LHCN-M2 (cell line): ENCODE measurements at regions not wholly inside any gene's neighbourhood (a gene's known extent, or its start where the extent isn't known, plus 50 kb on each side); places are given as distances from the start of the nearest gene placed in this dataset.

Source experiments
- DNase-seq: peaks from one replicate; pipeline ENCODE4 v3.0.0-alpha.2; 2012; ENCODE audit warnings: low read depth

- peak; percentile 93 for DNase-seq
Observed at GRCh38 chr12:90260136-90260535, 551.5 kb upstream of the ATP2B1 start.

GRCh38 chr12:90257927-90258624 is 549.4 kb upstream of the ATP2B1 start:
- DNase-seq = no peak

- no peak for DNase-seq
Observed at GRCh38 chr12:90254796-90255195, 546.2 kb upstream of the ATP2B1 start.

GRCh38 chr12:90253674-90254181 is 545.1 kb upstream of the ATP2B1 start:
- peak; percentile 100 for DNase-seq

GRCh38 chr12:90253136-90253535 is 544.5 kb upstream of the ATP2B1 start:
- DNase-seq = no peak

- DNase-seq = peak; percentile 82
Observed at GRCh38 chr12:90250766-90251165, 542.1 kb upstream of the ATP2B1 start.

- DNase-seq = no peak
Observed at GRCh38 chr12:90250042-90250441, 541.4 kb upstream of the ATP2B1 start.

GRCh38 chr12:90246688-90247087 is 538.0 kb upstream of the ATP2B1 start:
- DNase-seq = no peak

- DNase-seq = no peak
Observed at GRCh38 chr12:90245391-90245790, 536.8 kb upstream of the ATP2B1 start.

GRCh38 chr12:90244232-90244631 is 535.6 kb upstream of the ATP2B1 start:
- DNase-seq = no peak

- DNase-seq = no peak
Observed at GRCh38 chr12:90243211-90243610, 534.6 kb upstream of the ATP2B1 start.

GRCh38 chr12:90239732-90240260 is 531.2 kb upstream of the ATP2B1 start:
- DNase-seq = no peak

- no peak for DNase-seq
Observed at GRCh38 chr12:90238663-90239271, 530.1 kb upstream of the ATP2B1 start.

GRCh38 chr12:90237841-90238240 is 529.2 kb upstream of the ATP2B1 start:
- DNase-seq = no peak

GRCh38 chr12:90235642-90236041 is 527.0 kb upstream of the ATP2B1 start:
- peak; percentile 83 for DNase-seq

GRCh38 chr12:90234472-90234871 is 525.8 kb upstream of the ATP2B1 start:
- DNase-seq = peak; percentile 72

GRCh38 chr12:90233168-90234100 is 524.8 kb upstream of the ATP2B1 start:
- peak; percentile 57 for DNase-seq

- no peak for DNase-seq
Observed at GRCh38 chr12:90229407-90230170, 521.0 kb upstream of the ATP2B1 start.

- no peak for DNase-seq
Observed at GRCh38 chr12:90226211-90226610, 517.6 kb upstream of the ATP2B1 start.

GRCh38 chr12:90216815-90217214 is 508.2 kb upstream of the ATP2B1 start:
- DNase-seq = peak; percentile 58

GRCh38 chr12:90216020-90216552 is 507.4 kb upstream of the ATP2B1 start:
- DNase-seq = no peak
